GM18511 (cell line): ENCODE measurements at regions not wholly inside any gene's neighbourhood (a gene's known extent, or its start where the extent isn't known, plus 50 kb on each side); places are given as distances from the start of the nearest gene placed in this dataset.

ENCODE experiments used
- ATAC-seq: cut with Tn5 transposase; IDR thresholded peaks from one replicate; pipeline ENCODE4 v1.9.1; 2021; ENCODE audit warnings: mild to moderate bottlenecking, moderate library complexity; ENCODE audit not compliant: unreplicated experiment

- no peak for ATAC-seq
Observed at GRCh38 chr10:65858841-65859240, 1067.0 kb upstream of the LRRTM3 start.

- peak; percentile 84 for ATAC-seq
Observed at GRCh38 chr10:65861249-65861648, 1064.6 kb upstream of the LRRTM3 start.
